ENCODE measurements at regions not wholly inside any gene's neighbourhood (a gene's known extent, or its start where the extent isn't known, plus 50 kb on each side); places are given as distances from the start of the nearest gene placed in this dataset.

DNA sequence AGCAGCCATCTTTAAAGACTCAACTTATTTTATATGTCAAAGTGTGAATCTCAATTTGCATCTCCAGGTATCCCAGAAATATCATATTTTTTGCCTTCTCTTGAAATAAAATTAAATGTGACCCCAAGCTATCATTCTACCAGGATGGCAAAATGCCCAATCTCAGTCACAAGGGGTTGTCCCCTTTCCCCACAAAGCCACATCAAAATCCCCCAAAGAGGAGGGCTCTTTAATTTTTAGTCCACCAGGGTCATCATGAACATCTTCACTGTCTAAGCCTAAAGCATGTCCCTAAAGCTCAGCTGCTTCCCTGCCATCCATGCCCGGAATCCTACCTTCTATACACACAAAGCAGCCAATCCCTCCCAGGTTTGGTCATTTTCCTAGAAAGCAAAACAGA is 670.5 kb upstream of the KLF4 start:
- intact Hi-C loops (cut with DNase I) = no loop called here
- no peak overlapping the region for H3K27ac ChIP-seq
- H3K4me3 ChIP-seq = no peak overlapping the region
- H3K9me3 ChIP-seq (replicated peaks in 1 of 3) = no peaks in the 10 kb centered on the region
- H3K4me1 ChIP-seq (replicated peaks in 1 of 2) = peaks cover 8 to 9% of the 10 kb centered on the region in 2 donors
- DNase-seq = no peak
- TF ChIP-seq POLR2A (IDR thresholded peaks at IDR 0.05) = no peak
- H3K27me3 ChIP-seq = peaks cover 5% of the 10 kb centered on the region
- 98 to 100% (median 100%) methylated on average over 1 of the region's 1 CpG for WGBS, 4 donors
- H3K36me3 ChIP-seq (replicated peaks in 1 of 2) = no peaks in the 10 kb centered on the region

DNA sequence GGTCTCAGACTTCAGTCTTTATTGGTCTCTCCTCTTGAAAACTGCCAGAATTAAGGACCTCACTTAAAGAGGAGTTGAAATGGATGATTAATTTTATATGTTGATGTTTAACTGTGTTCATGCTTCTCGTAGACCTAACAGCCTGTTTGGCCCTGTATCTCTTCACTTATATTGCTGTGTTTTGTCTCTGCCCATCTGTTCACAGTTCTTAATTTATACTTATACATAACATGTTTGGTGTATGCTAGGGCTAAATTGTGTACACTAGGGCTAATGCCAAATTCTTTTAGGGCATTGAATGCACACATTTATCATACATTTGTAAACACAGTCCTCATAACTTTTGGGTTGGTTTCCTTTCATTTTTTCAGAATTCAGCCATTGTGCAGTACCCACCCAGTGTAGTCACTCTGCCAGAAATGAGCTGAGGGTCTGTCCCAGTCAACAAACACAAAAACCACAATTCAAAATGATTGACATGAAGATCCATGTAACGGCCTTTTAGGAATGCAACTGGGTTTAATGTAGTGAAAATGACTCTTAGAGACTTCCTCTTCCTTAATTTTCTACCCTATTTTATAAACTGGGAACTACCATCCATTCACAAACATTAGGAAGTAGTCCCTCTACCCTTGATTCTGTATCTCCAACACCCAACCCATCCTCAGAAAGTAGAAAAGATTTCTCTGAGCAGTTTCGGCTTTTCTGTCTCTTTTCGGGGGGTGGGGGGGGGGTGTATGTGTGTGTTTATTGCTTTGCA is 668.8 kb upstream of the KLF4 start:
- no peak overlapping the region for H3K4me3 ChIP-seq
- 88 to 96% (median 91%) methylated on average over 4 of the region's 4 CpGs for WGBS, 4 donors
- no peaks in the 10 kb centered on the region for H3K36me3 ChIP-seq (replicated peaks in 1 of 2)
- intact Hi-C loops (cut with DNase I) = no loop called here
- no peak for TF ChIP-seq POLR2A (IDR thresholded peaks at IDR 0.05)
- TF ChIP-seq, protein P1, sequence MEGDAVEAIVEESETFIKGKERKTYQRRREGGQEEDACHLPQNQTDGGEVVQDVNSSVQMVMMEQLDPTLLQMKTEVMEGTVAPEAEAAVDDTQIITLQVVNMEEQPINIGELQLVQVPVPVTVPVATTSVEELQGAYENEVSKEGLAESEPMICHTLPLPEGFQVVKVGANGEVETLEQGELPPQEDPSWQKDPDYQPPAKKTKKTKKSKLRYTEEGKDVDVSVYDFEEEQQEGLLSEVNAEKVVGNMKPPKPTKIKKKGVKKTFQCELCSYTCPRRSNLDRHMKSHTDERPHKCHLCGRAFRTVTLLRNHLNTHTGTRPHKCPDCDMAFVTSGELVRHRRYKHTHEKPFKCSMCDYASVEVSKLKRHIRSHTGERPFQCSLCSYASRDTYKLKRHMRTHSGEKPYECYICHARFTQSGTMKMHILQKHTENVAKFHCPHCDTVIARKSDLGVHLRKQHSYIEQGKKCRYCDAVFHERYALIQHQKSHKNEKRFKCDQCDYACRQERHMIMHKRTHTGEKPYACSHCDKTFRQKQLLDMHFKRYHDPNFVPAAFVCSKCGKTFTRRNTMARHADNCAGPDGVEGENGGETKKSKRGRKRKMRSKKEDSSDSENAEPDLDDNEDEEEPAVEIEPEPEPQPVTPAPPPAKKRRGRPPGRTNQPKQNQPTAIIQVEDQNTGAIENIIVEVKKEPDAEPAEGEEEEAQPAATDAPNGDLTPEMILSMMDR (IDR thresholded peaks at IDR 0.05) = no peak
- no peaks in the 10 kb centered on the region for H3K9me3 ChIP-seq (replicated peaks in 1 of 3)
- no peak overlapping the region for H3K27ac ChIP-seq
- peaks cover 5% of the 10 kb centered on the region for H3K27me3 ChIP-seq
- H3K4me1 ChIP-seq (replicated peaks in 1 of 2) = peaks cover 8 to 9% of the 10 kb centered on the region in 2 donors
- DNase-seq = no peak

DNA sequence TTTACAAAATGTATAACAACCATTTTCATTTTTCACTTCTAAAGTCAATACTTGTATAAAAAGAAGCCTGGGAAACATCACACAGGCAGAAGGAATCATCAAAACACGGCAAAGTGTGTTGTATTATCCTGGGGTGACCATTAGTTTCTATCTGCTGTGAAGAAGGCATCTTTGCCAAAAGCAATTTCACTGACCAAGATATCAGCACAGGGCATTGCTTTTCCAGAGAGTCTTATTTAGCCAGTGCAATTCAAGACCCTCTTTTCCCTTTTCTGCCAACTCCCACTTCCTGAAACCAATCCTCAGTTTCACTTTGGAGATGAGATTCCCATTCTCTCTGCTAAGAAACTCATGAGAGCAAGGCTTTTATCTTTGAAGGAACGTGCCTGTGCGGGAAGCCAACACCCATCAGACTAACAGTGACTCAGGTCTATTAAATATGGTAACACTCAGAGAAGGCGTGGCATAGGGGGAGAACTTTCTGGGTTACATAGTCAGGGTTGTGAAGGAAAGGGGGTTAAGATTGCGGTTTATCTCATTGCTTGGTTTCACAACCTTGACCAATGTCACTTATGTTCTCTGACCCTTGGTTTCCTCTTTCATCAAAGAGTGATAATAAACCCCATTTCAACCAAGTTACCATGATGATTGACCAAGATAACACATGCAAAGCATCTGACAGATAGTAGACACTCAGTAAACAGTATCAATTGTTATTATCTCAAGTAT is 666.9 kb upstream of the KLF4 start:
- Histone ChIP-seq H3K36me3 (replicated peaks in 1 of 2) (no peaks in the 10 kb centered on the region), H3K4me1 (replicated peaks in 1 of 2) (peaks cover 6 to 8% of the 10 kb centered on the region in 2 donors), H3K27ac (no peak overlapping the region), H3K27me3 (peaks cover 5% of the 10 kb centered on the region), H3K4me3 (no peak overlapping the region), H3K9me3 (replicated peaks in 1 of 3) (no peaks in the 10 kb centered on the region)
- intact Hi-C loops (cut with DNase I) = no loop called here
- 71 to 75% (median 73%) methylated on average over 5 of the region's 5 CpGs for WGBS, 4 donors
- TF ChIP-seq POLR2A (IDR thresholded peaks at IDR 0.05) = no peak
- TF ChIP-seq, protein P1 (IDR thresholded peaks at IDR 0.05) = no peak
- DNase-seq = no peak

DNA sequence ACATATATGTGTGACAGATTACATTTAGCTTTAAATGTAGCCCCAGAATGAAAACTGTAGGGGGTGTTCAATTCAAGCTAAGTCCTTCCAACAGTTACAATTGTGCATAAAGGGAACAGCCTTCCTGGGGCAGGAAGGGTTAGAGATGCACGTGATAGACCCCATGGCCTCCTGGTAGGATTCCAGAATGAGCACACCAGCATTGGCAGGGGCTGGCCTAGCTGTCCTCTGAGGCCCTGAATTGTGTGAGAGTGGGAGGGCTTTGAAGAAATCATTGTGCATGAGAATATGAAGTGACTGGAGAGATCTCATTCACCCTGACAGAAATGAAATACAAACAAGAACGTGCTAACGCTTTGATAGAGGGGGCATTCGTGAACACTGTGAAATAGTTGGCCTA is 663.8 kb upstream of the KLF4 start:
- H3K27me3 ChIP-seq = no peaks in the 10 kb centered on the region
- intact Hi-C loops (cut with DNase I) = no loop called here
- TF ChIP-seq POLR2A (IDR thresholded peaks at IDR 0.05) = no peak
- TF ChIP-seq, protein P1 (IDR thresholded peaks at IDR 0.05) = no peak

More for the DNA sequence above, 663.8 kb upstream of the KLF4 start:
- no peaks in the 10 kb centered on the region for H3K4me1 ChIP-seq (replicated peaks in 1 of 2)
- 80 to 91% (median 88%) methylated on average over 4 of the region's 4 CpGs for WGBS, 4 donors
- H3K4me3 ChIP-seq = no peak overlapping the region
- DNase-seq = no peak
- H3K27ac ChIP-seq = no peak overlapping the region
- no peaks in the 10 kb centered on the region for H3K36me3 ChIP-seq (replicated peaks in 1 of 2)
- H3K9me3 ChIP-seq (replicated peaks in 1 of 3) = no peaks in the 10 kb centered on the region

All from adrenal gland (tissue), 9 donors.